ENCODE measurements at regions not wholly inside any gene's neighbourhood (a gene's known extent, or its start where the extent isn't known, plus 50 kb on each side); places are given as distances from the start of the nearest gene placed in this dataset.
"Not testable (repeated sequence)": the region's sequence is repeated elsewhere in the genome, so short reads cannot be mapped to it uniquely, and the experiment has no call there.

DNA sequence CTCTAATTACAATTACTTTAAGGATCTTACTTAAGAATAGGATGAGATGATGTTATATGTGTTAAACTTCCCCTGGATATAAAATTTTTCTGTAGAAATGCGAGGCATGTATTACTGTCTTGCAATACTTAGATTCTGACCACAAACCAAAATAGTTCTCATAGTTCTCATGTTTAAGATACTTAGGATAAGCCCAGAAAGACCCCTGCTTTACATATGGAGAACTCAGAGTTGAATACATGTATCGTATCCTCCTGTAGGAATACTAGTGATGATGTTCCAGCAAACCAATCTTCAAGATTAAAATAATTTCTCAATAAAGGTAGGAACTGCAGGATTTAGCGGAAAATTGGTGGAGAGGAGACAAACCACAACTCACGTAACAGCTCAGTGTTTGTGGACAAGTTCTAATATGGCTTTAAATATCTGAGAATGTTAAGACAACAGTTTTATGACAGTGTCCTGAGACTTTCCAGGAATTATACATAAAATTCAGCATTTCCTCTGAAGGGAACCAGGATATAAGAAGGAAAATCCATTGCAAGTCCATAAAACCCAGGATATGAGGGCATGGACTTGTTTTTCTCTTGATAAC, 114.7 kb upstream of the CRY1 start:
- Histone ChIP-seq H3K27ac (no peak overlapping the region), H3K4me1 (no peaks in the 10 kb centered on the region), H3K36me3 (no peaks in the 10 kb centered on the region), H3K27me3 (ENCODE audit: low read depth) (no peaks in the 10 kb centered on the region), H3K4me3 (no peak overlapping the region), H3K9me3 (no peaks in the 10 kb centered on the region)
- intact Hi-C loops (cut with DNase I): no loop called here
- TF ChIP-seq, protein P1, sequence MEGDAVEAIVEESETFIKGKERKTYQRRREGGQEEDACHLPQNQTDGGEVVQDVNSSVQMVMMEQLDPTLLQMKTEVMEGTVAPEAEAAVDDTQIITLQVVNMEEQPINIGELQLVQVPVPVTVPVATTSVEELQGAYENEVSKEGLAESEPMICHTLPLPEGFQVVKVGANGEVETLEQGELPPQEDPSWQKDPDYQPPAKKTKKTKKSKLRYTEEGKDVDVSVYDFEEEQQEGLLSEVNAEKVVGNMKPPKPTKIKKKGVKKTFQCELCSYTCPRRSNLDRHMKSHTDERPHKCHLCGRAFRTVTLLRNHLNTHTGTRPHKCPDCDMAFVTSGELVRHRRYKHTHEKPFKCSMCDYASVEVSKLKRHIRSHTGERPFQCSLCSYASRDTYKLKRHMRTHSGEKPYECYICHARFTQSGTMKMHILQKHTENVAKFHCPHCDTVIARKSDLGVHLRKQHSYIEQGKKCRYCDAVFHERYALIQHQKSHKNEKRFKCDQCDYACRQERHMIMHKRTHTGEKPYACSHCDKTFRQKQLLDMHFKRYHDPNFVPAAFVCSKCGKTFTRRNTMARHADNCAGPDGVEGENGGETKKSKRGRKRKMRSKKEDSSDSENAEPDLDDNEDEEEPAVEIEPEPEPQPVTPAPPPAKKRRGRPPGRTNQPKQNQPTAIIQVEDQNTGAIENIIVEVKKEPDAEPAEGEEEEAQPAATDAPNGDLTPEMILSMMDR (IDR thresholded peaks at IDR 0.05): no peak
- ATAC-seq (no peak), DNase-seq (no peak)

GRCh38 chr12:107209700-107210099, 116.4 kb upstream of the CRY1 start:
- DNase-seq: not testable (repeated sequence)

GRCh38 chr12:107214373-107214773, 121.0 kb upstream of the CRY1 start:
- H3K36me3 ChIP-seq; H3K27me3 ChIP-seq (ENCODE audit: low read depth); H3K4me3 ChIP-seq; DNase-seq; H3K4me1 ChIP-seq; H3K27ac ChIP-seq; H3K9me3 ChIP-seq; ATAC-seq; intact Hi-C loops (cut with DNase I): not testable (repeated sequence)

More at GRCh38 chr12:107209700-107210099, 116.4 kb upstream of the CRY1 start:
- H3K27me3 ChIP-seq (ENCODE audit: low read depth); H3K9me3 ChIP-seq; ATAC-seq; H3K4me3 ChIP-seq; H3K27ac ChIP-seq; intact Hi-C loops (cut with DNase I); H3K36me3 ChIP-seq; H3K4me1 ChIP-seq: not testable (repeated sequence)

GRCh38 chr12:107216411-107216810, 123.1 kb upstream of the CRY1 start:
- H3K4me1 ChIP-seq; H3K27ac ChIP-seq; H3K9me3 ChIP-seq; ATAC-seq; H3K36me3 ChIP-seq; H3K27me3 ChIP-seq (ENCODE audit: low read depth); intact Hi-C loops (cut with DNase I); DNase-seq; H3K4me3 ChIP-seq: not testable (repeated sequence)

DNA sequence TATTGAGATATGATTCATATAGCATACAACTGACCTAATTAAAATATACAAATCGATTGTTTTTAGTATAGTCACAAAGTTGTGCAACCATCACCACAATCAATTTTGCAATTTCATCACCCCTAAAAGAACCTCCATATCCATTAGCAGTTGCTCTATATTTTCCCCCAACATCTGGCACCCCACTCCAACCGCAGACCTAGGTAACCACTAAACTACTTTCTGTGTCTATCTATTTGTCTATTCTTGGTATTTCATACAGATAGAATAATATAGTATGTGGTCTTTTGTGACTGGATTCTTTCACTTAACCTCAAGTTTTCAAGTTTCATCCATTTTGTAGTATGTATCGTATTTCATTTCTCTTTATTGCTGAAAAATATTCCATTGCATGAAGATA, 126.0 kb upstream of the CRY1 start:
- Histone ChIP-seq H3K9me3 (no peaks in the 10 kb centered on the region), H3K27ac (no peak overlapping the region), H3K36me3 (no peaks in the 10 kb centered on the region), H3K27me3 (ENCODE audit: low read depth) (no peaks in the 10 kb centered on the region), H3K4me1 (no peaks in the 10 kb centered on the region), H3K4me3 (no peak overlapping the region)
- TF ChIP-seq, protein P1 (IDR thresholded peaks at IDR 0.05): no peak
- intact Hi-C loops (cut with DNase I): no loop called here
- no peak for DNase-seq
- no peak for ATAC-seq

- Histone ChIP-seq H3K27ac (no peak overlapping the region), H3K9me3 (no peaks in the 10 kb centered on the region), H3K27me3 (ENCODE audit: low read depth) (no peaks in the 10 kb centered on the region), H3K4me3 (no peak overlapping the region), H3K36me3 (no peaks in the 10 kb centered on the region), H3K4me1 (no peaks in the 10 kb centered on the region)
- ATAC-seq (no peak), DNase-seq (no peak)
- intact Hi-C loops (cut with DNase I): no loop called here
- TF ChIP-seq, protein P1 (IDR thresholded peaks at IDR 0.05): no peak
These were observed 128.6 kb upstream of the CRY1 start for GRCh38 chr12:107221913-107222312.

- intact Hi-C loops (cut with DNase I): no loop called here
- Histone ChIP-seq H3K36me3 (no peaks in the 10 kb centered on the region), H3K27me3 (ENCODE audit: low read depth) (no peaks in the 10 kb centered on the region), H3K4me3 (no peak overlapping the region), H3K9me3 (no peaks in the 10 kb centered on the region), H3K4me1 (no peaks in the 10 kb centered on the region), H3K27ac (no peak overlapping the region)
- DNase-seq (no peak), ATAC-seq (no peak)
- TF ChIP-seq, protein P1 (IDR thresholded peaks at IDR 0.05): no peak
These were observed 130.5 kb upstream of the CRY1 start for GRCh38 chr12:107223821-107224220.
